ENCODE measurements at regions not wholly inside any gene's neighbourhood (a gene's known extent, or its start where the extent isn't known, plus 50 kb on each side); places are given as distances from the start of the nearest gene placed in this dataset.

DNA sequence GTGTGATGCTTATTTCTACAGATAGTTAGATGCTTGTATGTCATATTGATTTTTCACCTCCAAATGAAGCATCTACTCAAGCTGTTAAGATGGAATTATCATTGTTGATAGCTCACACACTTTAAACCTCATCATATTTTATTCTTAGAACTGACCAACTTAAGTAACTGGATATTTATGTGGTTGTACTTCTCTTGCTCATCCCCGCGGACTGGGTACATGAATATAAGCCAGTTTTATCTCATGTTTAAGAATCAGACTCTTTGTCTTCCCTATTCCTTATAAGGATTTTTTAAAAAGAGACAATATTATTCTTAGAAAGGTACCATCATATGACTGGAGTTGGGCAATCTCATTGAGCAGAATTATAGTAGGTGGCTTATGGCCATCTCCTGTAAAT is 358.7 kb downstream of the DSC3 start:
- H3K4me1 ChIP-seq (ENCODE audit: control insufficient read depth, insufficient read depth, low read length), result no peaks in the 10 kb centered on the region
- CTCF ChIA-PET, result interaction anchor here (1.0 to 1.2 kb wide), 3 partner anchors 10 to 206 kb away, joined by 3 read pairs; no protein-coding TSS in a partner anchor
- H3K9me3 ChIP-seq (replicated peaks; ENCODE audit: control insufficient read depth, insufficient read depth, low read length), result no peaks in the 10 kb centered on the region
- no peaks in the 10 kb centered on the region for H3K36me3 ChIP-seq (ENCODE audit: control insufficient read depth in 2 of 2, insufficient read depth in 2 of 2, low read length in 1 of 2)
- BruUV-seq (replicated peaks), result no TSS peak
- TF ChIP-seq HCFC1 (IDR thresholded peaks at IDR 0.05; ENCODE audit: low read length), result no peak
- TF ChIP-seq, protein P1, sequence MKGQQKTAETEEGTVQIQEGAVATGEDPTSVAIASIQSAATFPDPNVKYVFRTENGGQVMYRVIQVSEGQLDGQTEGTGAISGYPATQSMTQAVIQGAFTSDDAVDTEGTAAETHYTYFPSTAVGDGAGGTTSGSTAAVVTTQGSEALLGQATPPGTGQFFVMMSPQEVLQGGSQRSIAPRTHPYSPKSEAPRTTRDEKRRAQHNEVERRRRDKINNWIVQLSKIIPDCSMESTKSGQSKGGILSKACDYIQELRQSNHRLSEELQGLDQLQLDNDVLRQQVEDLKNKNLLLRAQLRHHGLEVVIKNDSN (IDR thresholded peaks at IDR 0.05; ENCODE audit: borderline replicate concordance, extremely low read length, insufficient read depth, low read depth, low read length), result no peak
- TF ChIP-seq CREB1 (IDR thresholded peaks at IDR 0.05; ENCODE audit: low read depth), result no peak
- no peak for TF ChIP-seq ZBED1 (IDR thresholded peaks at IDR 0.05; ENCODE audit: borderline replicate concordance)
- no peak for TF ChIP-seq POLR2AphosphoS2 (IDR thresholded peaks at IDR 0.05; ENCODE audit: low read depth, low read length)
- no peak for TF ChIP-seq NR2C1 (IDR thresholded peaks at IDR 0.05)
- TF ChIP-seq MEF2A (IDR thresholded peaks at IDR 0.05; ENCODE audit: insufficient read depth, low read depth, low read length), result no peak
- TF ChIP-seq, protein P2, sequence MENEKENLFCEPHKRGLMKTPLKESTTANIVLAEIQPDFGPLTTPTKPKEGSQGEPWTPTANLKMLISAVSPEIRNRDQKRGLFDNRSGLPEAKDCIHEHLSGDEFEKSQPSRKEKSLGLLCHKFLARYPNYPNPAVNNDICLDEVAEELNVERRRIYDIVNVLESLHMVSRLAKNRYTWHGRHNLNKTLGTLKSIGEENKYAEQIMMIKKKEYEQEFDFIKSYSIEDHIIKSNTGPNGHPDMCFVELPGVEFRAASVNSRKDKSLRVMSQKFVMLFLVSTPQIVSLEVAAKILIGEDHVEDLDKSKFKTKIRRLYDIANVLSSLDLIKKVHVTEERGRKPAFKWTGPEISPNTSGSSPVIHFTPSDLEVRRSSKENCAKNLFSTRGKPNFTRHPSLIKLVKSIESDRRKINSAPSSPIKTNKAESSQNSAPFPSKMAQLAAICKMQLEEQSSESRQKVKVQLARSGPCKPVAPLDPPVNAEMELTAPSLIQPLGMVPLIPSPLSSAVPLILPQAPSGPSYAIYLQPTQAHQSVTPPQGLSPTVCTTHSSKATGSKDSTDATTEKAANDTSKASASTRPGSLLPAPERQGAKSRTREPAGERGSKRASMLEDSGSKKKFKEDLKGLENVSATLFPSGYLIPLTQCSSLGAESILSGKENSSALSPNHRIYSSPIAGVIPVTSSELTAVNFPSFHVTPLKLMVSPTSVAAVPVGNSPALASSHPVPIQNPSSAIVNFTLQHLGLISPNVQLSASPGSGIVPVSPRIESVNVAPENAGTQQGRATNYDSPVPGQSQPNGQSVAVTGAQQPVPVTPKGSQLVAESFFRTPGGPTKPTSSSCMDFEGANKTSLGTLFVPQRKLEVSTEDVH (IDR thresholded peaks at IDR 0.05; ENCODE audit: low read depth, partially characterized antibody), result no peak
- TF ChIP-seq, protein P3, sequence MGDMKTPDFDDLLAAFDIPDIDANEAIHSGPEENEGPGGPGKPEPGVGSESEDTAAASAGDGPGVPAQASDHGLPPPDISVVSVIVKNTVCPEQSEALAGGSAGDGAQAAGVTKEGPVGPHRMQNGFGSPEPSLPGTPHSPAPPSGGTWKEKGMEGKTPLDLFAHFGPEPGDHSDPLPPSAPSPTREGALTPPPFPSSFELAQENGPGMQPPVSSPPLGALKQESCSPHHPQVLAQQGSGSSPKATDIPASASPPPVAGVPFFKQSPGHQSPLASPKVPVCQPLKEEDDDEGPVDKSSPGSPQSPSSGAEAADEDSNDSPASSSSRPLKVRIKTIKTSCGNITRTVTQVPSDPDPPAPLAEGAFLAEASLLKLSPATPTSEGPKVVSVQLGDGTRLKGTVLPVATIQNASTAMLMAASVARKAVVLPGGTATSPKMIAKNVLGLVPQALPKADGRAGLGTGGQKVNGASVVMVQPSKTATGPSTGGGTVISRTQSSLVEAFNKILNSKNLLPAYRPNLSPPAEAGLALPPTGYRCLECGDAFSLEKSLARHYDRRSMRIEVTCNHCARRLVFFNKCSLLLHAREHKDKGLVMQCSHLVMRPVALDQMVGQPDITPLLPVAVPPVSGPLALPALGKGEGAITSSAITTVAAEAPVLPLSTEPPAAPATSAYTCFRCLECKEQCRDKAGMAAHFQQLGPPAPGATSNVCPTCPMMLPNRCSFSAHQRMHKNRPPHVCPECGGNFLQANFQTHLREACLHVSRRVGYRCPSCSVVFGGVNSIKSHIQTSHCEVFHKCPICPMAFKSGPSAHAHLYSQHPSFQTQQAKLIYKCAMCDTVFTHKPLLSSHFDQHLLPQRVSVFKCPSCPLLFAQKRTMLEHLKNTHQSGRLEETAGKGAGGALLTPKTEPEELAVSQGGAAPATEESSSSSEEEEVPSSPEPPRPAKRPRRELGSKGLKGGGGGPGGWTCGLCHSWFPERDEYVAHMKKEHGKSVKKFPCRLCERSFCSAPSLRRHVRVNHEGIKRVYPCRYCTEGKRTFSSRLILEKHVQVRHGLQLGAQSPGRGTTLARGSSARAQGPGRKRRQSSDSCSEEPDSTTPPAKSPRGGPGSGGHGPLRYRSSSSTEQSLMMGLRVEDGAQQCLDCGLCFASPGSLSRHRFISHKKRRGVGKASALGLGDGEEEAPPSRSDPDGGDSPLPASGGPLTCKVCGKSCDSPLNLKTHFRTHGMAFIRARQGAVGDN (IDR thresholded peaks at IDR 0.05), result no peak
- no peak for TF ChIP-seq ATF7 (IDR thresholded peaks at IDR 0.05; ENCODE audit: low read depth)
- no peak for TF ChIP-seq ESRRA (IDR thresholded peaks at IDR 0.05; ENCODE audit: low read length)
- TF ChIP-seq HDGF (IDR thresholded peaks at IDR 0.05), result no peak
- H3K4me3 ChIP-seq, result no peak overlapping the region
- H3K27ac ChIP-seq (ENCODE audit: control insufficient read depth, insufficient read depth), result no peak overlapping the region
- FAIRE-seq (no peak), ATAC-seq (no peak), DNase-seq (ENCODE audit: low read depth, low spot score) (no peak)
- H4K20me1 ChIP-seq (ENCODE audit: control insufficient read depth, insufficient read depth), result no peaks in the 10 kb centered on the region
- 2% methylated on average over 2 of the region's 2 CpGs for WGBS (ENCODE audit: insufficient coverage, insufficient replicate concordance, low lambda C conversion rate, missing lambda C conversion rate)
- RAD21 ChIA-PET (ENCODE audit: unreplicated experiment), result interaction anchor here (1.3 to 1.5 kb wide), 2 partner anchors 19 to 28 kb away, joined by 3 to 5 read pairs; no protein-coding TSS in a partner anchor
- H3K79me2 ChIP-seq (ENCODE audit: control insufficient read depth, insufficient read depth, low read length), result no peaks in the 10 kb centered on the region
- H3K27me3 ChIP-seq (replicated peaks in 1 of 2; ENCODE audit: control insufficient read depth in 2 of 2, insufficient read depth in 2 of 2, low read length in 1 of 2), result no peaks in the 10 kb centered on the region
- H3K9ac ChIP-seq (ENCODE audit: control insufficient read depth, insufficient read depth, low read length), result no peak overlapping the region
- SMC1A ChIA-PET (ENCODE audit: uncharacterized antibody, unreplicated experiment), result interaction anchor here (1.3 to 1.7 kb wide), 2 partner anchors 14 to 114 kb away, joined by 3 to 4 read pairs; no protein-coding TSS in a partner anchor
- in situ Hi-C loops (cut with MboI) (no loop called here), intact Hi-C loops (cut with micrococcal nuclease; ENCODE audit: unreplicated experiment) (no loop called here)
- no peak overlapping the region for H3K4me2 ChIP-seq (ENCODE audit: control insufficient read depth, insufficient read depth)
- no peak overlapping the region for H2AFZ ChIP-seq (ENCODE audit: control insufficient read depth, low read depth, low read length)
- POLR2A ChIA-PET, result no interaction called here
